ENCODE measurements at regions not wholly inside any gene's neighbourhood (a gene's known extent, or its start where the extent isn't known, plus 50 kb on each side); places are given as distances from the start of the nearest gene placed in this dataset.

DNA sequence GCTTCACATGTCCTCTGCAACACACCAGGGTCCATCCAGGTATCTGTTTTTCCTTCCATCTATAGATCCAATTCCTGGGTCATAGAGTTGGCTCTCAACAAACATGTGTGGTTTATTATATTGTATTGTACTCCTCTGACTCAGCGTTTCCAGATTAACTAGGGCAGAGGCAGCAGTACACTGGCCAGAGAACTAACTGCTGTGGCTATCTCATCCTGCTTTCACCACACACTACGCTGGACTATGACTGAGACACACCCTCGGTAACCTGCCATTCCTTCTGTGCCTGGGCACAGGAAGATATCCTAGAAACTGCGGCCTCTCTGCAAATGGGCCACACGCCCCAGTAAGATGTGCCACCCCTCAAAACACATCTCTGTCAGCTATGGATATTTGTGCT is 159.8 kb upstream of the STK17B start:
- no peaks in the 10 kb centered on the region for H3K27me3 ChIP-seq
- H3K27ac ChIP-seq, result no peak overlapping the region
- H3K4me1 ChIP-seq, result peaks cover 5% of the 10 kb centered on the region; the same call in 1 of the 2 replicates
- H3K9me3 ChIP-seq (replicated peaks), result no peaks in the 10 kb centered on the region
- H3K36me3 ChIP-seq, result no peaks in the 10 kb centered on the region
- no peak overlapping the region for H3K4me3 ChIP-seq
- DNase-seq, result no peak

DNA sequence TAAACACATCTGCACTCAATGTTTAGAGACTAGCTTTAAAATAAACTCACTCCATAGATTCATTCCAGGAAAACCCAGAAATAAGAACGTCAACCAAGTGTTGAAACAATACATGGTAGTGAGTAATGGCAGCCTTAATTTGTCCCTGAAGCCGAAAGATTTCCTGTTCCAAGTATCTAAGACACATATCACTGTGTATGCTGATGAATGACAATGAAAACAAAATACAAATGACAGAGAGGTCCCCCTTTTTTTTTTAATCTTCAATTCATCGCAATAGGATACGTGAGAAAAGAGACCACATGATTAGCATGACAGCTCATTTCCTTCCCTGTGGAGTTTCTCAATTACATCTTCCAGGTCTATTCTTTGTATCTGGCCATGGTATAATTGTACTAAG is 160.5 kb upstream of the STK17B start:
- Histone ChIP-seq H3K4me3 (no peak overlapping the region), H3K27ac (no peak overlapping the region), H3K27me3 (no peaks in the 10 kb centered on the region), H3K4me1 (peaks cover 5% of the 10 kb centered on the region; the same call in 1 of the 2 replicates), H3K36me3 (no peaks in the 10 kb centered on the region), H3K9me3 (replicated peaks) (no peaks in the 10 kb centered on the region)
- DNase-seq, result no peak

GRCh38 chr2:196333397-196333796 is 162.0 kb upstream of the STK17B start:
- no peaks in the 10 kb centered on the region for H3K36me3 ChIP-seq
- no peaks in the 10 kb centered on the region for H3K9me3 ChIP-seq (replicated peaks)
- no peak for DNase-seq
- peaks cover 5% of the 10 kb centered on the region; the same call in 1 of the 2 replicates for H3K4me1 ChIP-seq
- H3K27me3 ChIP-seq, result no peaks in the 10 kb centered on the region
- no peak overlapping the region for H3K4me3 ChIP-seq
- no peak overlapping the region for H3K27ac ChIP-seq

GRCh38 chr2:196334710-196335109 is 163.3 kb upstream of the STK17B start:
- no peak for DNase-seq
- no peaks in the 10 kb centered on the region for H3K27me3 ChIP-seq
- H3K36me3 ChIP-seq, result no peaks in the 10 kb centered on the region
- peaks cover 5% of the 10 kb centered on the region; the same call in 1 of the 2 replicates for H3K4me1 ChIP-seq
- no peak overlapping the region for H3K4me3 ChIP-seq
- no peak overlapping the region for H3K27ac ChIP-seq
- H3K9me3 ChIP-seq (replicated peaks), result no peaks in the 10 kb centered on the region

DNA sequence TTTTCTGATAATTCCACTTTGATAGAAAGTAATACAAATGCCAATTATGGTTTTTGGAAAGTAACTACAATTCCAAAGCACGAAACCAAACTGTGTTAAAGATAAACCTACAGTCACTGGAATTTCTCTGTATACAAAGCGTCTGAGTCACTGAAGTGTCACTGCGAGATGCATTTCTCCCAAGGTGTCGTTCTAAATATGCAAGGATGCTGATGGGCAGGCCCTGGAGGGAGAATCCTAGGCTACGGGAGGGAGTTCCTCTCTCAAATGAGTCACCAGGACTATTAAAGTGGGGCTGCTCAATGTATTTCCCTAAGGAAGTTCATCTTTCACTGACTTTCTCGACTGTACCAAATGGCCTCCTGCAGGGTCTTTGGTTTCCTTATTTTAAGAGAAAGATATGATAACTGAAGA is 163.8 kb upstream of the STK17B start:
- Histone ChIP-seq H3K36me3 (no peaks in the 10 kb centered on the region), H3K27me3 (no peaks in the 10 kb centered on the region), H3K4me1 (peaks cover 5% of the 10 kb centered on the region; the same call in 1 of the 2 replicates), H3K4me3 (no peak overlapping the region), H3K27ac (no peak overlapping the region), H3K9me3 (replicated peaks) (no peaks in the 10 kb centered on the region)
- DNase-seq, result no peak

DNA sequence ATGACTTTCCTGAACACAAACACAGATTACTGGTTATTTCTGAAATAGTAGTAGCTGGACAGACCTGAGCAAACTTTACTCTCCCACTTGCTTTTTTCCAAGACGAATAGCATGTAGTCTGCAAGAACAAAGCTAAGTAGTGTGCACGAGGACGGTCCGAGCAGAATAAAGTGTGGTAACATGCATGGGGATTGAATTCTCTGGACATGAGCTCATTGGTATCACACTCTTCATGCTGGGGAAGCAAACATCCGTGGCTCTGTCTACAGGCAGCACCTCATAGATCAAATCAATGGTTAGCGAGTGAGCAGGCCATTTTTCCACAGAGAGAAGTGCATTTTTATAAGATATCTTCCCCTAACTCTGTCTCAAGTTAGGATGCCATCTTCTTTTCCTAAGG is 164.8 kb upstream of the STK17B start:
- Histone ChIP-seq H3K27ac (no peak overlapping the region), H3K4me3 (no peak overlapping the region), H3K9me3 (replicated peaks) (no peaks in the 10 kb centered on the region), H3K4me1 (no peaks in the 10 kb centered on the region), H3K36me3 (no peaks in the 10 kb centered on the region), H3K27me3 (no peaks in the 10 kb centered on the region)
- DNase-seq, result no peak

GRCh38 chr2:196336715-196337114 is 165.3 kb upstream of the STK17B start:
- Histone ChIP-seq H3K9me3 (replicated peaks) (no peaks in the 10 kb centered on the region), H3K27ac (no peak overlapping the region), H3K36me3 (no peaks in the 10 kb centered on the region), H3K4me3 (no peak overlapping the region), H3K4me1 (no peaks in the 10 kb centered on the region), H3K27me3 (no peaks in the 10 kb centered on the region)
- DNase-seq, result no peak

GRCh38 chr2:196337208-196337953 is 166.0 kb upstream of the STK17B start:
- no peak overlapping the region for H3K4me3 ChIP-seq
- H3K36me3 ChIP-seq, result no peaks in the 10 kb centered on the region
- no peaks in the 10 kb centered on the region for H3K4me1 ChIP-seq
- no peak overlapping the region for H3K27ac ChIP-seq
- peak in 1 of 2 experiments; percentile 62 for DNase-seq
- H3K9me3 ChIP-seq (replicated peaks), result no peaks in the 10 kb centered on the region
- no peaks in the 10 kb centered on the region for H3K27me3 ChIP-seq

DNA sequence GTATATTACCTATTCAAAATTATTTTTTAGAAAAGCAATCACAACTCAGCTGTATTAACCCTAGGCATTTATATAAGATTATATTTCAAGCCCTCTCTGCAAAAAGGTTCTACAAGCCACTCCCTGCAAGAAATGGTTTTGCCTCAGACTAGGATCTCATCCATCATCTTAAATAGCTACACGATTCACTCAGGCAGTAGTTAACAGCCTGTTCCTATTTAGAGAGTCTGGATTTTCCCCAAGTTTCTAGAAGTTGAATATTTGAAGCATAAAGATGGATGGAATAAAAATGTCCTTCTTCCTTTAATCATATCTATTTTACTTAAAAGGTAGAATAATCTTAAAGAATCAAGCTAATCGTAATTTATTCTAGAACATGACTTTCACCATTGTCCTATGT is 167.1 kb upstream of the STK17B start:
- Histone ChIP-seq H3K27me3 (no peaks in the 10 kb centered on the region), H3K36me3 (no peaks in the 10 kb centered on the region), H3K9me3 (replicated peaks) (no peaks in the 10 kb centered on the region), H3K4me1 (no peaks in the 10 kb centered on the region), H3K4me3 (no peak overlapping the region), H3K27ac (no peak overlapping the region)
- no peak for DNase-seq

DNA sequence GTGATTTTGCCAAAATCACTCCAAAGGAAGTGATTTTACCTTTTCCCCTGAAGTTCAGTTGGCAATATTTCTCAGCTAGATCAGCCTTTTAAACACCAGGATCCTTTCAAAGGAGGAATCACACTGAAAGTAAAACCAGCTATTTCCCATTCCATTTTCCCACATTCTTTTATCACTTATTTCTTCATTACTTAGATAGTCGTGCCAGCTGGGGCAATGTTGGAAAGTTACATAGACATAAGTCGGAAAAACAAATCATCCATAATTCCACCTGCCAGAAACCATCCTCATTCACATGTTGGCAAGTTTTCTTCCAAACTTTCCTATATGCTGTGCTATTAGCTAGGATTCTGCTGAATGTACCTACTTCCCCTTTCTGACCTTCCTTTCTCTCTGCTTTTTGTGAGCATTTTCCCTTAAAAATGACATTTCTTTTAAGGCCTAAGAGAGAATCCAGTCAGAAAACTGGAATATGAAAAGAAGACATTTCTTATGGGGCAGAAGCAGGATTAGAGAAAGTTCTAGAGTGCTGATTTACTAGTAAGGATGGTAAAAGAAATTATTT is 170.0 kb upstream of the STK17B start:
- Histone ChIP-seq H3K4me3 (no peak overlapping the region), H3K27me3 (no peaks in the 10 kb centered on the region), H3K27ac (no peak overlapping the region), H3K36me3 (no peaks in the 10 kb centered on the region), H3K9me3 (replicated peaks) (no peaks in the 10 kb centered on the region), H3K4me1 (no peaks in the 10 kb centered on the region)
- DNase-seq, result no peak

- Histone ChIP-seq H3K4me1 (no peaks in the 10 kb centered on the region), H3K4me3 (no peak overlapping the region), H3K27me3 (no peaks in the 10 kb centered on the region), H3K27ac (no peak overlapping the region), H3K36me3 (no peaks in the 10 kb centered on the region), H3K9me3 (replicated peaks) (no peaks in the 10 kb centered on the region)
- no peak for DNase-seq
Measured at GRCh38 chr2:196344397-196344796, 173.0 kb upstream of the STK17B start.

GRCh38 chr2:196353717-196354116 is 182.3 kb upstream of the STK17B start:
- no peaks in the 10 kb centered on the region for H3K4me1 ChIP-seq
- no peaks in the 10 kb centered on the region; the same call in 1 of the 2 replicates for H3K36me3 ChIP-seq
- no peaks in the 10 kb centered on the region for H3K9me3 ChIP-seq (replicated peaks)
- H3K4me3 ChIP-seq, result no peak overlapping the region
- DNase-seq, result no peak
- no peaks in the 10 kb centered on the region for H3K27me3 ChIP-seq
- H3K27ac ChIP-seq, result no peak overlapping the region

DNA sequence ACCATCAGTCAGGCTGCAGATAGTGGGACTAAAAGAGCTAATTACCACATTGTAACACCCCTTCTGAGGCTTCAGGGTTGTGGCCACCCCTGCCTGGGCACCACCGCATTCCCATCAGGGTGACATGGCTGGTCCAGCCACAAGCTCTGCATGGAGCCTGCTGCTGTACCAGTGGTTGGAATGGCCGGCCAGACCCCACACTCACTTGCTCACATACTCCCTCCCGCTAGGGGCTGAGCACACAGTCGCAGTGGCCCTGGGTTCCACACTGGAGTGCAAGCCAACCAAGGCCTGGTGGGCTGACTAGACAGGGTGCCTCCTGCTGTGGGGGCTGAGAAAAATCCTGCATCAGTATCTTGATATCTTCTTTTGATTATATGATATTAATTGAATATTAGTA is 182.8 kb upstream of the STK17B start:
- H3K27ac ChIP-seq, result no peak overlapping the region
- H3K4me1 ChIP-seq, result no peaks in the 10 kb centered on the region
- DNase-seq, result no peak
- no peaks in the 10 kb centered on the region for H3K27me3 ChIP-seq
- H3K9me3 ChIP-seq (replicated peaks), result no peaks in the 10 kb centered on the region
- no peaks in the 10 kb centered on the region; the same call in 1 of the 2 replicates for H3K36me3 ChIP-seq
- no peak overlapping the region for H3K4me3 ChIP-seq

- no peak for DNase-seq
- Histone ChIP-seq H3K4me3 (no peak overlapping the region), H3K36me3 (no peaks in the 10 kb centered on the region; the same call in 1 of the 2 replicates), H3K9me3 (replicated peaks) (no peaks in the 10 kb centered on the region), H3K27me3 (no peaks in the 10 kb centered on the region), H3K4me1 (no peaks in the 10 kb centered on the region), H3K27ac (no peak overlapping the region)
Measured at GRCh38 chr2:196356332-196356731, 185.0 kb upstream of the STK17B start.

DNA sequence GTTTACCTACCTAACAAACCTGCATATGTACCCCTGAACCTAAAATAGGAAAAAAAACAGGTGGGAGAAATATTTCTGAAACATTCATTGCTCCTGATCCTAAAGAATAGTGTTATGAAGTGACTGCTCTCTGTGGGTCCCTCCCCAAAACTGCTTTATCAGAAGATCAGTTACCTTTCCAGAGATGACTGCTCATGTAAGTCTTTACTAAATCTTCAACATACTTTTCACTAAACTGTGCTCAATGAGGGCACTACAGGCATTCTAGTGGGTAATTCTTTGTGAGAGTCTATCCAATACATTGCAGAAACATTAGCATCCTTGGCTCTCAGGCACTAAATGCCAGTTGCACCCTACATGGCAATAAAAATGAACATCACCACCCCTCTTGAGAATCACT is 189.3 kb upstream of the STK17B start:
- no peak overlapping the region for H3K4me3 ChIP-seq
- H3K27ac ChIP-seq, result no peak overlapping the region

More for the DNA sequence above, 189.3 kb upstream of the STK17B start:
- no peaks in the 10 kb centered on the region for H3K4me1 ChIP-seq
- H3K9me3 ChIP-seq (replicated peaks), result no peaks in the 10 kb centered on the region
- H3K36me3 ChIP-seq, result no peaks in the 10 kb centered on the region
- DNase-seq, result no peak
- H3K27me3 ChIP-seq, result no peaks in the 10 kb centered on the region

Data from SJCRH30 (cell line).